GM23338 (cell line): ENCODE measurements at regions not wholly inside any gene's neighbourhood (a gene's known extent, or its start where the extent isn't known, plus 50 kb on each side); places are given as distances from the start of the nearest gene placed in this dataset.

Experiments used
- ATAC-seq: fragments of 200-7000 bp; cut with Tn5 transposase; 3 replicates; pipeline ENCODE4 v1.9.1; 2020
- DNase-seq: peaks from one replicate; pipeline ENCODE4 v3.0.0-alpha.2; 2015; ENCODE audit warnings: low spot score
- H2AFZ ChIP-seq: fragments of 200-600 bp; sonication (generic); 2 replicates; pipeline ENCODE4 v1.8.0; 2016; ENCODE audit warnings: antibody characterized with exemption, mild to moderate bottlenecking, moderate library complexity
- H3F3A ChIP-seq: fragments of 200-600 bp; sonication (generic); replicated peaks from 2 replicates; pipeline ENCODE4 v1.8.0; 2017; ENCODE audit warnings: antibody characterized with exemption, mixed run types, low read depth
- H3K27ac ChIP-seq: fragments of 200-600 bp; sonication (generic); 2 replicates; pipeline ENCODE4 v1.6.1; 2016; ENCODE audit warnings: low read depth
- H3K27me3 ChIP-seq: fragments of 200-600 bp; sonication (generic); 2 replicates; pipeline ENCODE4 v1.8.0; 2016; ENCODE audit warnings: mild to moderate bottlenecking, mixed run types, moderate library complexity; ENCODE audit not compliant: insufficient read depth
- H3K36me3 ChIP-seq: fragments of 200-600 bp; sonication (generic); 2 replicates; pipeline ENCODE4 v1.8.0; 2016; ENCODE audit warnings: mild to moderate bottlenecking; ENCODE audit not compliant: insufficient read depth
- H3K4me1 ChIP-seq: fragments of 200-600 bp; sonication (generic); 2 replicates; pipeline ENCODE4 v1.8.0; 2016; ENCODE audit warnings: mild to moderate bottlenecking, moderate library complexity; ENCODE audit not compliant: insufficient read depth
- H3K4me2 ChIP-seq: fragments of 200-600 bp; sonication (generic); 2 replicates; pipeline ENCODE4 v1.7.1; 2017; ENCODE audit warnings: mixed run types
- H3K4me3 ChIP-seq: fragments of 200-600 bp; sonication (generic); 2 replicates; pipeline ENCODE4 v1.6.1; 2016; ENCODE audit warnings: mixed run types
- H3K79me2 ChIP-seq: fragments of 200-600 bp; sonication (generic); replicated peaks from 2 replicates; pipeline ENCODE4 v1.8.0; 2017; ENCODE audit warnings: mild to moderate bottlenecking; ENCODE audit not compliant: insufficient read depth
- H3K9me2 ChIP-seq: fragments of 200-600 bp; sonication (generic); 2 replicates; pipeline ENCODE4 v1.8.0; 2017; ENCODE audit not compliant: insufficient read depth
- H4K20me1 ChIP-seq: fragments of 200-600 bp; sonication (generic); replicated peaks from 2 replicates; pipeline ENCODE4 v1.8.0; 2017; ENCODE audit warnings: mild to moderate bottlenecking; ENCODE audit not compliant: insufficient read depth
- H3K27ac Mint-ChIP-seq: 2 replicates; pipeline ENCODE4 v1.8.0; 2020; ENCODE audit warnings: inconsistent platforms, mild to moderate bottlenecking, moderate library complexity, mixed read lengths
- H3K27me3 Mint-ChIP-seq: 3 replicates; pipeline ENCODE4 v1.8.0; 2022; ENCODE audit warnings: low read depth, mild to moderate bottlenecking, moderate library complexity, mixed read lengths, inconsistent platforms; ENCODE audit not compliant: insufficient read depth, poor library complexity
- H3K36me3 Mint-ChIP-seq: 3 replicates; pipeline ENCODE4 v1.8.0; 2021; ENCODE audit warnings: low read depth, mild to moderate bottlenecking, inconsistent platforms, moderate library complexity, mixed read lengths
- H3K4me1 Mint-ChIP-seq: 3 replicates; pipeline ENCODE4 v1.8.0; 2020; ENCODE audit warnings: mild to moderate bottlenecking, inconsistent platforms, mixed read lengths
- H3K4me3 Mint-ChIP-seq: 3 replicates; pipeline ENCODE4 v1.8.0; 2021; ENCODE audit warnings: moderate library complexity, mild to moderate bottlenecking, inconsistent platforms, mixed read lengths
- H3K9me3 Mint-ChIP-seq: 3 replicates; pipeline ENCODE4 v1.8.0; 2020; ENCODE audit warnings: moderate library complexity, mild to moderate bottlenecking, inconsistent platforms, mixed read lengths
- EZH2 ChIP-seq: fragments of 200-600 bp; sonication (generic); IDR thresholded peaks from one replicate; pipeline ENCODE4 v1.8.0; 2017; ENCODE audit warnings: antibody characterized with exemption, mild to moderate bottlenecking, low read depth; ENCODE audit not compliant: unreplicated experiment
- EZH2phosphoT487 ChIP-seq: fragments of 200-600 bp; sonication (generic); IDR thresholded peaks from one replicate; pipeline ENCODE4 v1.8.1; 2018; ENCODE audit warnings: antibody characterized with exemption; ENCODE audit not compliant: unreplicated experiment
- JUNB ChIP-seq: IDR thresholded peaks from one replicate; pipeline ENCODE4 v1.6.1; 2016; ENCODE audit warnings: antibody characterized with exemption; ENCODE audit not compliant: unreplicated experiment
- NANOG ChIP-seq: IDR thresholded peaks from 2 replicates; pipeline ENCODE4 v1.6.1; 2016; ENCODE audit warnings: antibody characterized with exemption, borderline replicate concordance
- POLR2AphosphoS5 ChIP-seq: IDR thresholded peaks from 2 replicates; pipeline ENCODE4 v1.6.1; 2016; ENCODE audit warnings: antibody characterized with exemption, low read depth
- TF ChIP-seq, protein P1 (sequence below): IDR thresholded peaks from one replicate; pipeline ENCODE4 v1.6.1; 2018; ENCODE audit warnings: antibody characterized with exemption; ENCODE audit not compliant: unreplicated experiment
- TF ChIP-seq, protein P2 (sequence below), 2 experiments: fragments of 200-600 bp in 1 of 2; sonication (generic) in 1 of 2; conservative IDR thresholded peaks; 2 replicates each; pipeline versions ENCODE4 v1.5.1 to v1.6.1; 2016 to 2017; ENCODE audit warnings: antibody characterized with exemption in 2 of 2, low read depth in 2 of 2, mild to moderate bottlenecking in 2 of 2, moderate library complexity in 1 of 2

DNA sequence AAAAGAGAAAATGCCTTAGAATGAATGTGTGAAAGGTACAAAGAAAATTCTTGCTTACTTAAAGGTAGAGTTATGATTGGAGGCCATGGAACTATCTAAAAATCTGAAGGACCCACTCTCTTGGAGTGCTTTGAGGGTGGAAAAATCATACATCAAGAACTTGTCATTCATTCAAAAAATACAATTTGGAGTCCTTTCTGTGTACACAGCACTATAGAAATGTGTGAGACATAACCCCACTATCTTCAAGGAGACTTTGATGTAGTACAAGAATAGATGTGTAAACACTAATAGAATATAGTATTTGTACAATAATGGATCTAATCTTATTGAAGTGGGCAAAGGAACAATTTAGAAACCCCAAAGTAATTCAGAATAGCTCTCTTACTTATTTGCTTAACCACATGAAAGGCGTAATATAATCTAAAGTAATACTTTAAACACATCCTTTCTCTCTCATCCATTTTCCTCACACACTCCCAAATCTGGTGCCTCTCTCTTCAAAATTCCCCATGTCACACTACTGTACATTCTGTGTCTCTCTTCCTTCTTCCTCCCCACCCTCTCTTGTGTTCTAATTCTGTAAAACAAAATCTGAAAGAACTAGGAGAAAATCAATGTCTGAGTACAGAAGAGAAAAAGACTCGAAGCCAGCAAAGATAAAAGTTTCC is 166.7 kb downstream of the DNAJB9 start (continued):
- TF ChIP-seq, protein P1, sequence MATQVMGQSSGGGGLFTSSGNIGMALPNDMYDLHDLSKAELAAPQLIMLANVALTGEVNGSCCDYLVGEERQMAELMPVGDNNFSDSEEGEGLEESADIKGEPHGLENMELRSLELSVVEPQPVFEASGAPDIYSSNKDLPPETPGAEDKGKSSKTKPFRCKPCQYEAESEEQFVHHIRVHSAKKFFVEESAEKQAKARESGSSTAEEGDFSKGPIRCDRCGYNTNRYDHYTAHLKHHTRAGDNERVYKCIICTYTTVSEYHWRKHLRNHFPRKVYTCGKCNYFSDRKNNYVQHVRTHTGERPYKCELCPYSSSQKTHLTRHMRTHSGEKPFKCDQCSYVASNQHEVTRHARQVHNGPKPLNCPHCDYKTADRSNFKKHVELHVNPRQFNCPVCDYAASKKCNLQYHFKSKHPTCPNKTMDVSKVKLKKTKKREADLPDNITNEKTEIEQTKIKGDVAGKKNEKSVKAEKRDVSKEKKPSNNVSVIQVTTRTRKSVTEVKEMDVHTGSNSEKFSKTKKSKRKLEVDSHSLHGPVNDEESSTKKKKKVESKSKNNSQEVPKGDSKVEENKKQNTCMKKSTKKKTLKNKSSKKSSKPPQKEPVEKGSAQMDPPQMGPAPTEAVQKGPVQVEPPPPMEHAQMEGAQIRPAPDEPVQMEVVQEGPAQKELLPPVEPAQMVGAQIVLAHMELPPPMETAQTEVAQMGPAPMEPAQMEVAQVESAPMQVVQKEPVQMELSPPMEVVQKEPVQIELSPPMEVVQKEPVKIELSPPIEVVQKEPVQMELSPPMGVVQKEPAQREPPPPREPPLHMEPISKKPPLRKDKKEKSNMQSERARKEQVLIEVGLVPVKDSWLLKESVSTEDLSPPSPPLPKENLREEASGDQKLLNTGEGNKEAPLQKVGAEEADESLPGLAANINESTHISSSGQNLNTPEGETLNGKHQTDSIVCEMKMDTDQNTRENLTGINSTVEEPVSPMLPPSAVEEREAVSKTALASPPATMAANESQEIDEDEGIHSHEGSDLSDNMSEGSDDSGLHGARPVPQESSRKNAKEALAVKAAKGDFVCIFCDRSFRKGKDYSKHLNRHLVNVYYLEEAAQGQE: no peak
- TF ChIP-seq EZH2phosphoT487: no peak
- no peak for TF ChIP-seq EZH2

DNA sequence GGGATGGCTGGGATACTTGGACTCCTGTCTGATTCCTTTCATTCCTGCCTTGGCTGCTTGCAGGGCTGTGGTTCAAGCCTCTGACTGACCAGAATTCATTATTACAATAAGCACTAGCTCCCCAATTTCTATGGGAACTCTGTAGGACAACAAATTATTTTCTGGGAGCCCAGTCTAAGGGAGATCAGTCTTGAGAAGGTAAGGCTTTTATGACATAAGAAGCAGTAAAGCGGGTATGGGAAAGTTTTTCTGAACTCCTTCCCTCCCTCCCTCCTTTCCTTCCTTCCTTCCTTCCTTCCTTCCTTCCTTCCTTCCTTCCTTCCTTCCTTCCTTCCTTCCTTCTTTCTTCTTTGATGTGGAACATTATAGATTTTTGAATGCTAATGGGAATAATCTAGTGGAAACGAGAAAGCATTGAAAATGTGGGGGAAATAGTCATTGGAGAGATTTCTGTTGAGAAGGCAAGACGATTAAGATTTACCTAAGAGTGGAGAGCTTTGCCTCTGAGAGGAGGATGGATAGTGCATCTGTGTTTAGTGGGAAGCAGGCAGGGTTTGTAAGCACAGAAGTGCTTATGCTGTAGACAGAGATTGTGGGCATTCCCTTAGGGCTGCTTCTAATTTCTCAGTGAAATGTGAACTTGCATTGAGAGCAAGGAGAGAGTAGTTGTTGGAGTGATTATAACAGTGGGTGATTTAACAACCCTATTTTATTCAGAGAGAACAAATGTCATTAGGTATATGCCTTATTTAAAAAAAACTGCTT is 201.5 kb downstream of the DNAJB9 start:
- Histone ChIP-seq H2AFZ (no peak overlapping the region), H3K4me1 (no peaks in the 10 kb centered on the region), H3K4me2 (no peak overlapping the region), H3K4me3 (no peak overlapping the region), H4K20me1 (no peaks in the 10 kb centered on the region), H3K36me3 (no peaks in the 10 kb centered on the region), H3K9me2 (no peaks in the 10 kb centered on the region), H3F3A (no peaks in the 10 kb centered on the region), H3K27me3 (no peaks in the 10 kb centered on the region), H3K79me2 (no peaks in the 10 kb centered on the region), H3K27ac (no peak overlapping the region)
- Mint-ChIP-seq H3K9me3 (no peaks in the 10 kb centered on the region), H3K36me3 (no peaks in the 10 kb centered on the region), H3K27me3 (no peaks in the 10 kb centered on the region), H3K4me3 (no peak overlapping the region), H3K27ac (no peak overlapping the region), H3K4me1 (no peaks in the 10 kb centered on the region)
- ATAC-seq (no peak), DNase-seq (no peak)
- no peak for TF ChIP-seq JUNB

DNA sequence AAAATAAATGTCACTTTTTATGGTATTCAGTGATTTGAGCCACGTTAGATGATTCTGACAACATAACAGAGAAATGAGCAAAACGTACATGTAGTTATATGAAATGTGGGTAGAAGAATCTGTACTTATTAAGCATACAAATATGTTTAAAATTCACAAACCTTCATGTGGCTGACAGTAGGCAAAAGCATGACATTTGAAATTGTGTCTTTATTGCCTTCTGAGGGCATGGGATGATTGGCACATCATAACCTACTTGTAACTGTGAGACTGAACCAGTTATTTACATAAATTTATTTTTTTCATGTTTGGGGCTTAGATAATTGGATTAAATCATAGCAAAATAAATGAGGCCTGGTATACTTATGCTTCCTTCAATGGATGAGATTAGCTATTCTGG is 202.2 kb downstream of the DNAJB9 start:
- no peak for ATAC-seq
- no peak overlapping the region for H3K27ac Mint-ChIP-seq
- TF ChIP-seq JUNB (no peak), POLR2AphosphoS5 (no peak), EZH2 (no peak), EZH2phosphoT487 (no peak), NANOG (no peak)
- TF ChIP-seq, protein P1: no peak
- TF ChIP-seq, protein P2, sequence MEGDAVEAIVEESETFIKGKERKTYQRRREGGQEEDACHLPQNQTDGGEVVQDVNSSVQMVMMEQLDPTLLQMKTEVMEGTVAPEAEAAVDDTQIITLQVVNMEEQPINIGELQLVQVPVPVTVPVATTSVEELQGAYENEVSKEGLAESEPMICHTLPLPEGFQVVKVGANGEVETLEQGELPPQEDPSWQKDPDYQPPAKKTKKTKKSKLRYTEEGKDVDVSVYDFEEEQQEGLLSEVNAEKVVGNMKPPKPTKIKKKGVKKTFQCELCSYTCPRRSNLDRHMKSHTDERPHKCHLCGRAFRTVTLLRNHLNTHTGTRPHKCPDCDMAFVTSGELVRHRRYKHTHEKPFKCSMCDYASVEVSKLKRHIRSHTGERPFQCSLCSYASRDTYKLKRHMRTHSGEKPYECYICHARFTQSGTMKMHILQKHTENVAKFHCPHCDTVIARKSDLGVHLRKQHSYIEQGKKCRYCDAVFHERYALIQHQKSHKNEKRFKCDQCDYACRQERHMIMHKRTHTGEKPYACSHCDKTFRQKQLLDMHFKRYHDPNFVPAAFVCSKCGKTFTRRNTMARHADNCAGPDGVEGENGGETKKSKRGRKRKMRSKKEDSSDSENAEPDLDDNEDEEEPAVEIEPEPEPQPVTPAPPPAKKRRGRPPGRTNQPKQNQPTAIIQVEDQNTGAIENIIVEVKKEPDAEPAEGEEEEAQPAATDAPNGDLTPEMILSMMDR (conservative IDR thresholded peaks at IDR 0.05; ENCODE audit: low read depth in 2 of 2): no peak

More for the DNA sequence above, 202.2 kb downstream of the DNAJB9 start:
- H3K27me3 ChIP-seq: no peaks in the 10 kb centered on the region
- no peak overlapping the region for H3K4me3 ChIP-seq
- no peaks in the 10 kb centered on the region for H3F3A ChIP-seq
- Mint-ChIP-seq H3K4me1 (no peaks in the 10 kb centered on the region), H3K27me3 (no peaks in the 10 kb centered on the region), H3K4me3 (no peak overlapping the region), H3K36me3 (no peaks in the 10 kb centered on the region), H3K9me3 (no peaks in the 10 kb centered on the region)
- no peak overlapping the region for H3K27ac ChIP-seq
- H3K36me3 ChIP-seq: no peaks in the 10 kb centered on the region
- no peaks in the 10 kb centered on the region for H3K4me1 ChIP-seq
- H4K20me1 ChIP-seq: no peaks in the 10 kb centered on the region
- no peak for DNase-seq
- H2AFZ ChIP-seq: no peak overlapping the region
- no peaks in the 10 kb centered on the region for H3K79me2 ChIP-seq
- H3K4me2 ChIP-seq: no peak overlapping the region
- no peaks in the 10 kb centered on the region for H3K9me2 ChIP-seq
